HCT116 (cell line): ENCODE measurements at regions not wholly inside any gene's neighbourhood (a gene's known extent, or its start where the extent isn't known, plus 50 kb on each side); places are given as distances from the start of the nearest gene placed in this dataset.

Source experiments
- ATAC-seq: fragments of 200-7000 bp; cut with Tn5 transposase; 2 replicates; pipeline ENCODE4 v1.9.1; 2020; ENCODE audit warnings: mild to moderate bottlenecking, moderate library complexity
- BruUV-seq: library from RNA; stranded (reverse); fragments of 400-500 nt; replicated peaks from 2 replicates; lab custom pipeline; 2021; lab: Mats Ljungman, UMichigan
- CTCF ChIA-PET: fragments of 300-600 bp; sonication (Branson Sonifier 250); formaldehyde crosslinking; loops from one replicate; lab custom pipeline; 2021; ENCODE audit warnings: antibody characterized with exemption; lab: Charles Lee
- POLR2A ChIA-PET: fragments of 300-600, 350-600 bp; sonication (Branson Sonifier 250); formaldehyde crosslinking; loops from one replicate; lab custom pipeline; 2021; ENCODE audit warnings: antibody characterized with exemption; lab: Charles Lee
- RAD21 ChIA-PET, 2 experiments: fragments of 300-600 bp; sonication (Branson Sonifier 250); formaldehyde crosslinking; loops; one replicate each; lab custom pipeline; 2023; ENCODE audit warnings: low total read pairs in 2 of 2; ENCODE audit not compliant: uncharacterized antibody in 2 of 2, unreplicated experiment in 2 of 2, low non-redundant PET in 1 of 2; lab: Charles Lee
- DNase-seq: peaks from one replicate; pipeline ENCODE4 v3.0.0-alpha.2; 2010; ENCODE audit warnings: low read depth, low spot score
- H2AFZ ChIP-seq: fragments of 200-600 bp; shearing (Covaris generic), sonication (generic); 2 replicates; pipeline ENCODE4 v1.6.1; 2017; ENCODE audit warnings: low read depth, mixed run types, mixed read lengths, antibody characterized with exemption, low read length; ENCODE audit not compliant: poor library complexity, severe bottlenecking
- H3K27ac ChIP-seq: 2 replicates; pipeline ENCODE4 v1.5.1; 2012; ENCODE audit warnings: low read depth, low read length
- H3K27me3 ChIP-seq: fragments of 200-600 bp; sonication (generic); 2 replicates; pipeline ENCODE4 v1.6.1; 2016; ENCODE audit warnings: mixed run types, low read length, mixed read lengths; ENCODE audit not compliant: insufficient read depth
- H3K36me3 ChIP-seq, 2 experiments: fragments of 200-500 bp in 1 of 2; fragments of 200-600 bp in 1 of 2; sonication (Bioruptor generic) in 1 of 2; sonication (generic) in 1 of 2; 2 replicates each; pipeline versions ENCODE4 v1.5.1 to v1.6.1; 2014 to 2016; ENCODE audit warnings: low read length in 2 of 2, inconsistent platforms in 1 of 2, mixed read lengths in 1 of 2, mixed run types in 1 of 2; ENCODE audit not compliant: insufficient read depth in 2 of 2, control insufficient read depth in 1 of 2
- H3K4me1 ChIP-seq, 2 experiments: fragments of 200-600 bp in 1 of 2; sonication (generic) in 1 of 2; 2 replicates each; pipeline versions ENCODE4 v1.5.1 to v1.6.1; 2012 to 2017; ENCODE audit warnings: low read length in 2 of 2, inconsistent platforms in 1 of 2, mild to moderate bottlenecking in 1 of 2, mixed read lengths in 1 of 2, mixed run types in 1 of 2, moderate library complexity in 1 of 2; ENCODE audit not compliant: insufficient read depth in 2 of 2, control insufficient read depth in 1 of 2
- H3K4me2 ChIP-seq: fragments of 200-600 bp; sonication (generic); 2 replicates; pipeline ENCODE4 v1.6.1; 2017; ENCODE audit warnings: mixed run types, low read length, mixed read lengths
- H3K4me3 ChIP-seq, 2 experiments: fragments of 200-600 bp in 1 of 2; sonication (generic) in 1 of 2; replicated peaks in 1 of 2; 2 replicates each; pipeline ENCODE4 v1.5.1; 2011 to 2016; ENCODE audit warnings: low read length in 2 of 2, control low read depth in 1 of 2, low read depth in 1 of 2, mild to moderate bottlenecking in 1 of 2, mixed read lengths in 1 of 2, mixed run types in 1 of 2
- H3K79me2 ChIP-seq: fragments of 200-600 bp; sonication (generic); 2 replicates; pipeline ENCODE4 v1.6.1; 2017; ENCODE audit warnings: mild to moderate bottlenecking, mixed run types, low read length, moderate library complexity, mixed read lengths; ENCODE audit not compliant: insufficient read depth
- H3K9ac ChIP-seq: fragments of 200-600 bp; sonication (generic); 2 replicates; pipeline ENCODE4 v1.6.1; 2016; ENCODE audit warnings: low read length, mixed read lengths
- H3K9me2 ChIP-seq: fragments of 200-600 bp; sonication (generic), shearing (Covaris generic); 2 replicates; pipeline ENCODE4 v1.6.1; 2017; ENCODE audit warnings: mixed run types, mild to moderate bottlenecking, moderate library complexity; ENCODE audit not compliant: insufficient read depth
- H3K9me3 ChIP-seq, 2 experiments: fragments of 200-500 bp in 1 of 2; fragments of 200-600 bp in 1 of 2; sonication (Bioruptor generic) in 1 of 2; sonication (generic) in 1 of 2; 2 replicates each; pipeline ENCODE4 v1.6.1; 2014 to 2017; ENCODE audit warnings: low read length in 2 of 2, mixed read lengths in 2 of 2, inconsistent platforms in 1 of 2, low read depth in 1 of 2, mild to moderate bottlenecking in 1 of 2, mixed run types in 1 of 2, moderate library complexity in 1 of 2; ENCODE audit not compliant: control insufficient read depth in 1 of 2, insufficient read depth in 1 of 2
- H4K20me1 ChIP-seq: fragments of 200-600 bp; sonication (generic), shearing (Covaris generic); 2 replicates; pipeline ENCODE4 v1.6.1; 2017; ENCODE audit warnings: mixed run types, mild to moderate bottlenecking, moderate library complexity; ENCODE audit not compliant: insufficient read depth
- ATF3 ChIP-seq: IDR thresholded peaks from 2 replicates; pipeline ENCODE4 v1.6.1; 2012
- CBX3 ChIP-seq: IDR thresholded peaks from 2 replicates; pipeline ENCODE4 v1.6.1; 2012; ENCODE audit warnings: low read depth
- EGR1 ChIP-seq: IDR thresholded peaks from 2 replicates; pipeline ENCODE4 v1.6.1; 2012; ENCODE audit warnings: low read depth
- ELF1 ChIP-seq: IDR thresholded peaks from 2 replicates; pipeline ENCODE4 v1.6.1; 2012; ENCODE audit warnings: low read depth, borderline replicate concordance
- JUND ChIP-seq: IDR thresholded peaks from 2 replicates; pipeline ENCODE4 v1.6.1; 2012
- MAX ChIP-seq: IDR thresholded peaks from 2 replicates; pipeline ENCODE4 v1.6.1; 2012
- POLR2A ChIP-seq: IDR thresholded peaks from 2 replicates; pipeline ENCODE4 v1.7.0; 2011; ENCODE audit warnings: borderline replicate concordance; ENCODE audit not compliant: insufficient read depth, insufficient read length; ENCODE audit errors: extremely low read depth
- SRF ChIP-seq: IDR thresholded peaks from 2 replicates; pipeline ENCODE4 v1.6.1; 2012; ENCODE audit warnings: low read depth
- YY1 ChIP-seq: IDR thresholded peaks from 2 replicates; pipeline ENCODE4 v1.6.1; 2011; ENCODE audit warnings: low read length, low read depth, moderate library complexity, mild to moderate bottlenecking; ENCODE audit not compliant: insufficient replicate concordance; ENCODE audit errors: extremely low read depth
- ZBTB33 ChIP-seq: IDR thresholded peaks from 2 replicates; pipeline ENCODE4 v1.6.1; 2011; ENCODE audit warnings: mild to moderate bottlenecking, low read length, moderate library complexity; ENCODE audit not compliant: insufficient replicate concordance; ENCODE audit errors: extremely low read depth
- ZFX ChIP-seq: fragments of 450-650 bp; IDR thresholded peaks from 2 replicates; pipeline ENCODE4 v1.6.1; 2017
- ZNF274 ChIP-seq: fragments of 200-500 bp; sonication (Bioruptor generic); IDR thresholded peaks from 2 replicates; pipeline ENCODE4 v1.6.1; 2014; ENCODE audit warnings: mild to moderate bottlenecking, low read depth, low read length, inconsistent platforms
- intact Hi-C: fragments of 100-400 bp; cut with micrococcal nuclease; formaldehyde crosslinking; loops from 2 replicates; pipeline ENCODE4 v1.10.0; 2022
- TF ChIP-seq, protein P1 (sequence below), 3 experiments: fragments of 200-600 bp in 1 of 3; sonication (generic) in 1 of 3; IDR thresholded peaks in 2 of 3; conservative IDR thresholded peaks in 1 of 3; 2 replicates each; pipeline ENCODE4 v1.5.1; 2012 to 2017; ENCODE audit warnings: low read depth in 2 of 3, low read length in 2 of 3, antibody characterized with exemption in 1 of 3, borderline replicate concordance in 1 of 3, control low read depth in 1 of 3, mild to moderate bottlenecking in 1 of 3, mixed read lengths in 1 of 3, mixed run types in 1 of 3, moderate library complexity in 1 of 3; ENCODE audit not compliant: insufficient read depth in 1 of 3

GRCh38 chrX:4710618-4711433 lies 997.4 kb upstream of the PRKX start:
- H3K27me3 ChIP-seq: no peaks in the 10 kb centered on the region
- BruUV-seq: no TSS peak
- no peaks in the 10 kb centered on the region for H3K9me2 ChIP-seq
- no peaks in the 10 kb centered on the region for H3K79me2 ChIP-seq
- H3K27ac ChIP-seq: no peak overlapping the region
- DNase-seq (no peak), ATAC-seq (no peak)
- TF ChIP-seq ZBTB33 (no peak), YY1 (no peak), ZNF274 (no peak), ELF1 (no peak), CBX3 (no peak), ZFX (no peak), EGR1 (no peak), ATF3 (no peak), MAX (no peak), SRF (no peak), JUND (no peak), POLR2A (no peak)
- TF ChIP-seq, protein P1, sequence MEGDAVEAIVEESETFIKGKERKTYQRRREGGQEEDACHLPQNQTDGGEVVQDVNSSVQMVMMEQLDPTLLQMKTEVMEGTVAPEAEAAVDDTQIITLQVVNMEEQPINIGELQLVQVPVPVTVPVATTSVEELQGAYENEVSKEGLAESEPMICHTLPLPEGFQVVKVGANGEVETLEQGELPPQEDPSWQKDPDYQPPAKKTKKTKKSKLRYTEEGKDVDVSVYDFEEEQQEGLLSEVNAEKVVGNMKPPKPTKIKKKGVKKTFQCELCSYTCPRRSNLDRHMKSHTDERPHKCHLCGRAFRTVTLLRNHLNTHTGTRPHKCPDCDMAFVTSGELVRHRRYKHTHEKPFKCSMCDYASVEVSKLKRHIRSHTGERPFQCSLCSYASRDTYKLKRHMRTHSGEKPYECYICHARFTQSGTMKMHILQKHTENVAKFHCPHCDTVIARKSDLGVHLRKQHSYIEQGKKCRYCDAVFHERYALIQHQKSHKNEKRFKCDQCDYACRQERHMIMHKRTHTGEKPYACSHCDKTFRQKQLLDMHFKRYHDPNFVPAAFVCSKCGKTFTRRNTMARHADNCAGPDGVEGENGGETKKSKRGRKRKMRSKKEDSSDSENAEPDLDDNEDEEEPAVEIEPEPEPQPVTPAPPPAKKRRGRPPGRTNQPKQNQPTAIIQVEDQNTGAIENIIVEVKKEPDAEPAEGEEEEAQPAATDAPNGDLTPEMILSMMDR (IDR thresholded peaks at IDR 0.05 in 2 of 3, conservative IDR thresholded peaks at IDR 0.05 in 1 of 3; ENCODE audit: borderline replicate concordance in 1 of 3, insufficient read depth in 1 of 3, low read depth in 2 of 3, low read length in 2 of 3): no peak
- H2AFZ ChIP-seq: no peak overlapping the region
- ChIA-PET CTCF (no interaction called here), RAD21 (no interaction called here), POLR2A (no interaction called here)
- H3K4me3 ChIP-seq: no peak overlapping the region
- no peaks in the 10 kb centered on the region for H3K36me3 ChIP-seq
- H4K20me1 ChIP-seq: no peaks in the 10 kb centered on the region
- H3K9me3 ChIP-seq: no peaks in the 10 kb centered on the region
- H3K9ac ChIP-seq: no peak overlapping the region
- H3K4me2 ChIP-seq: no peak overlapping the region
- no peaks in the 10 kb centered on the region for H3K4me1 ChIP-seq
- intact Hi-C loops: no loop called here
